GM13976 (cell line): ENCODE measurements at regions not wholly inside any gene's neighbourhood (a gene's known extent, or its start where the extent isn't known, plus 50 kb on each side); places are given as distances from the start of the nearest gene placed in this dataset.

Source experiments
- DNase-seq: peaks from one replicate; pipeline ENCODE4 v3.0.0; 2012; ENCODE audit warnings: low spot score
- CTCF ChIP-seq: IDR thresholded peaks from 2 replicates; pipeline ENCODE4 v1.5.1; 2012; ENCODE audit warnings: borderline replicate concordance, mild to moderate bottlenecking; ENCODE audit not compliant: insufficient read depth; ENCODE audit errors: extremely low read depth, missing control alignments, control extremely low read depth
- in situ Hi-C: fragments of 300-500 bp; cut with MboI; formaldehyde crosslinking; loops from one replicate; pipeline ENCODE4 v1.12.0; 2022; ENCODE audit warnings: low sequenced_read_pairs, mixed read lengths, inconsistent platforms; ENCODE audit not compliant: unreplicated experiment

- in situ Hi-C loops: no loop called here
- no peak for TF ChIP-seq CTCF
- DNase-seq: no peak
These were observed 226.3 kb upstream of the GULP1 start for GRCh38 chr2:188065386-188065785.

GRCh38 chr2:188068093-188068492 lies 223.6 kb upstream of the GULP1 start:
- no peak for TF ChIP-seq CTCF
- in situ Hi-C loops: no loop called here
- DNase-seq: no peak

GRCh38 chr2:188076149-188077056 lies 215.3 kb upstream of the GULP1 start:
- in situ Hi-C loops: no loop called here
- DNase-seq: peak; percentile 4
- no peak for TF ChIP-seq CTCF

- in situ Hi-C loops: no loop called here
- no peak for TF ChIP-seq CTCF
- no peak for DNase-seq
These were observed 213.9 kb upstream of the GULP1 start for GRCh38 chr2:188077757-188078156.

GRCh38 chr2:188078534-188078933 lies 213.1 kb upstream of the GULP1 start:
- no peak for DNase-seq
- in situ Hi-C loops: no loop called here
- TF ChIP-seq CTCF: no peak

GRCh38 chr2:188079196-188079595 lies 212.5 kb upstream of the GULP1 start:
- in situ Hi-C loops: no loop called here
- TF ChIP-seq CTCF: no peak
- no peak for DNase-seq
